Stimulated activated naive CD4-positive, alpha-beta T cell (primary cell): ENCODE measurements at regions not wholly inside any gene's neighbourhood (a gene's known extent, or its start where the extent isn't known, plus 50 kb on each side); places are given as distances from the start of the nearest gene placed in this dataset.

Experiments used
- DNase-seq, 6 experiments: peaks; one replicate each; lab custom pipeline; 2025; lab: John Stamatoyannopoulos, UW

DNA sequence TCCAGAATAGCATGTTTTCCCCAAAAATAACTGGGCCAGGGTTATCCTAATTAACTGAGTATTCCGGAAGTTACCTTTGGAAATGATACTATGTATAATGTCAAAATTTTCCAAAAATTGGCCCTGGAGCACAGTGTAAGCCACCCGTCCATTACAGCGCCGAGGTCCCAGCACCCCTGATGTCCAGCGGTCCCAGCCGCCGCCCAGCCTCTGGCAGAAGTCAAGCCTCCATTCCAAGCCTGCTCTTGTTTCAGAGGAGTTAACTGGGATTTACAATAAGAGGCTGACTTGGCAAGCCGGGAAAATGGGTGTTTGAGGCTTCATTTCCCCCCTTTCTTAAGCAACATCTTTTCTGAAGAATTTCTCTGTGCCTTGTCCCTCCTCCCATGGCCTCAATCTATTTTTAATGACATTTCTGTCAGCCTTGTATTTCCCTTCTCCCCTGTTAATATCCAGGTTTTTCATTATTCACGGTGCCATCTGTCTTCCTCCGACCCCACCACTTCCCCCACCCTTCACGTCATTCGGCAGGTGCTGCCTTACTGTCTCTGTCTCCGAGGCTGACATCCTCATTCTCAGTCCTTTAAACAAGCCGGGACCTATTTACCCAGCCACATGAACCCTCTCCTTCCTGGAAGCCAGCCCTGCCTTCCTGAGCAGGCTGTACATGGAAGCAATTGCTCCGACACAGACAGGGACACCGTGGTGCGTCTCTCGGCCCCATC lies 490.9 kb downstream of the NPHP4 start:
- DNase-seq = no peak

DNA sequence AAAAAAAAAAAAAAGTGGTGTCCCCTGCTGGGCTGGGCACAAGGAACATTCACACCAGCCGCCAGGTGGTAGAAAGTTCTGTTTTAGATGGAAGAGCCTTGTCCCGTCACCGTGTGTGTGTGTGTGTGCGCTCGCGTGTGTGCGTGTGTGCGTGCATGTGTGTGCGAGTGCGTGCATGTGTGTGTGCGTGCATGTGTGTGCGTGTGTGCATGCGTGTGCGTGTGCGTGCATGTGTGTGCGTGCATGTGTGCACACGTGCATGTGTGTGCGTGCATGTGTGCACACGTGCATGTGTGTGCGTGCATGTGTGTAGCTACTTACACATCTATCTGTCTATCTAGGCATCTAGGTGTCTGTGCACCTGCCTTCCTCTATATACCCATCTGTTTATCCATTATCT lies 491.7 kb downstream of the NPHP4 start:
- no peak for DNase-seq

DNA sequence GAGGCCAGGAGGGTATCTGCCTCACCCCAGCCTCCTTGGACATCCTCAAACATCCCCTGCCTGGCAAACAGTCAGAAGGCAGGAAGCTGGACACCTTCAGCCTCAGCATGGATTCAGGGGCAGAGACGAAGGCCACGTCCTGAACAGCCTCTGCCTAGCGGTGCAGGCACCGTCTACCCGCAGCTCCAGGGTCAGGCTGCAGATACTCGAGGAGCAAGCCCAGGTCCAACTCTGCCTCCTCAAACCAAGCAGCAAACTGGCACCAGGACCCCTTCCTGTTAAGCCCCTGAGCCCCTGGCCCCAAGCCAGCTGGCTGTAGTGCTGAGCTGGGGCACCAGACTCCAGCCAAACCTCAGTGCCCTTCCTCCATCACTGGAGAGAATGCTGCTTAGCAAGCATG lies 494.7 kb downstream of the NPHP4 start:
- DNase-seq = no peak

DNA sequence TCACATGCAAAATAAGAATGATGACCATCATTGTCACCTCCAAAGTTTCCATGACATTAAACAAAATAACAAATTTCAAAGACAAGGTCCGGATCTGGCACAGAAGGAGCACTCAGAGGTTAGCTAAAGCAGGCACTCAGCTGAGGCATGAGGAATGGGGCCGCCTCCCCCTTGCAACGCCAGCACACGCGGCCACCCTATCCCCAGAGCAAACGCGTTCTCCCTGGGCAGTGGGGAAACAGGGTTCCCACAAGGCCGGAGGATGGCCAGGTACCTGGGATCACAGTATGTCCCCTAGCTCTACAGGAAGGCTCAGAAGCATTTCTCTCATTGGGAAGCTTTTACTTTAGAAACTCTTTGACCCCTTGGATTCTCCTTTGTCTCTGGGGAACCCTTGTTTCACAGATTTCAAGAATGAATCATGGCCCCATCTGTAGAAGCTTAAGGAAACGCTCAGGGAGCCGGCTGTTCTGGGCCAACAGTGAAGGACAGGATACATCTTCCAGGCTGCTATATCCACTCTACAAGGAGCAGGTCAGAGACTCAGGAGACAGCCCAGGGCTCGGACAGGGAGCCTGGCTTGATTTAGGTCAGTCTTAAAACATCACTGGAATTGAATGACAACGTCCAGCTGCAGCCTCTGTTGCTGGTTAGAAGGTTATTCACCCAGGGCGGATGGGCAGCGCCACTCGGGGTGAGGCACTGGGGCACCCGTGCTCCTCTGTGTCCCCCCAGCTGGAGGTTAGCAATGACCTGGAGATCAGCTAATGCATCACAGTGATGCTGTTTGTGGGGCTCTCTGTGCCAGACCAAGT lies 496.4 kb downstream of the NPHP4 start:
- no peak for DNase-seq

DNA sequence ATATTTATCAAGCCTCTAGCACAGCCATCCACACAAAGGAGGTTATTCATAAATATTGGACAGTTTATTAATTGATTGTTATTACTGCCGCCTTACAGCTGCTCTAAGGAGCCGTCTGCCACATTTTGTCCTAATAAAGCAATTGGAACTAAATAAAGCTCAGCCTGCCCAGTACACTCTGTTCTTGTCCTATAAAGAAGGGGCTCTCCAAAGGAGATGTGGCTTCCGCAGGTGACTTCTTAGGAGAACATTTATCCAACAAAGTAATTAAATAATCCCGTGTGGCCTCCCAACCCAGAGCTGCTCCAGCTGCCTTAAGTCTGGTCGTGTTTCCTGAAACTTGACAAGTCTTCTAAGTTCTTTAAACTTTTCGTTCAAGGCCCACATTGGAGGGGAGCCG lies 497.7 kb downstream of the NPHP4 start:
- no peak for DNase-seq

DNA sequence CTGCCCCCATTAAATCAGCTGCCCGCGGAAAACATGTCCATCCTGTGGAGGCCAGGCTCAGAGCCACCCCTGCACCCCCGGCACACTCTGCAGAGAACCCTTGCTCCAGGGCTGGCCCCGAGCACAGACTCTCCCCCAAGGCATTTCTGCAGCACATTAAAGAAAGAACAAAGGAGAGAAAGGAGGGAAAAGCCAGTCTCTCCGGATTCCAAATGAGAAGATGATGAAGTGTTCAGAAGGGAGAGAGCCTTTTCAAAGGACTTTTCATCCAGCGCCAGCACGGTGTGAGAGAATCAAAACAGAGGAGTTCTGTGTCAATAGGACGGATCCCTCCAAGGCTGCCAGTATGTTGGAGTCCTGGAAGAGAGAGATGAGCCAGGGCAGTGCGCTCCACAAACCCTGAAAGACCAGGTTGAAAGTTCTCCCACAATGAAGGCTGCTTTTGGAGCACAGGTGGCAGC lies 498.3 kb downstream of the NPHP4 start:
- DNase-seq = no peak

DNA sequence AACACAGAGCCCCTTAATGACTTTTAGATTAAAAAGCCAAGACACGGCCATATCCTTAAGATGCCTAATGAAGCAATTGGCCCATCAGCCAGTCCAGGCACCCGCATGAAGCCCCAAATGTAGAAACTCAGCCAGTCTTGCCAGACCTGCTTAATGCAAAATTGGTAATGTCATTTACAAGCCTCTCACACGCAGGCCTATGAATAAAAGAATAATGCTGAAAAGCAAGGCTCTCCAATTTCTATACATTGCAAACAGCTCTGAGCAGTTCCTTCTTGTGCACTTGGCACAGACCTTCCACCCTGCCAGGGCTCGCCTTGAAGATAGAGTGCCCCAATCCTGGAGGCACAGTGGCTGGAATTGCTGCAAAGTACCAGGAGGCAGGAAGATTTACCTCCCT lies 498.9 kb downstream of the NPHP4 start:
- no peak for DNase-seq

DNA sequence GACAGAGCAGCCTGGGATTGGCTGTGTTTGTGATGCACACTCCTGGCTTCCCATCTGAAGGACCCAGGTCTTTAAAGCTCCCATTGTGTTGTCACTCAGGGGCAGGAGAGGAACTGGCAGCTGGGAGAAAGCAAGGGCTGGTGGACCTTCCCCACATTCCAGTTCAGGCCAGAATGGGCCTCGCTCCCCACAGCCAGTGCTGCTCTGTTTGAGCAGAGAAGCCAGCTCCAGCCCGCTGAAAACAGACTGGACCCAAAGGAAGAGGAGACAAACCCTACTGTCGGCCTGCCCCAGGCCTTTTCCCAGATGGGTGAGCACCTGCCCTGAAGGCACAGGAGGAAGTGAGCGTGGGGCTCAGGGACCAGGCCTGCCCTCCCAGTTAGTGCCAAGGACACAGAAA lies 499.4 kb downstream of the NPHP4 start:
- no peak for DNase-seq

DNA sequence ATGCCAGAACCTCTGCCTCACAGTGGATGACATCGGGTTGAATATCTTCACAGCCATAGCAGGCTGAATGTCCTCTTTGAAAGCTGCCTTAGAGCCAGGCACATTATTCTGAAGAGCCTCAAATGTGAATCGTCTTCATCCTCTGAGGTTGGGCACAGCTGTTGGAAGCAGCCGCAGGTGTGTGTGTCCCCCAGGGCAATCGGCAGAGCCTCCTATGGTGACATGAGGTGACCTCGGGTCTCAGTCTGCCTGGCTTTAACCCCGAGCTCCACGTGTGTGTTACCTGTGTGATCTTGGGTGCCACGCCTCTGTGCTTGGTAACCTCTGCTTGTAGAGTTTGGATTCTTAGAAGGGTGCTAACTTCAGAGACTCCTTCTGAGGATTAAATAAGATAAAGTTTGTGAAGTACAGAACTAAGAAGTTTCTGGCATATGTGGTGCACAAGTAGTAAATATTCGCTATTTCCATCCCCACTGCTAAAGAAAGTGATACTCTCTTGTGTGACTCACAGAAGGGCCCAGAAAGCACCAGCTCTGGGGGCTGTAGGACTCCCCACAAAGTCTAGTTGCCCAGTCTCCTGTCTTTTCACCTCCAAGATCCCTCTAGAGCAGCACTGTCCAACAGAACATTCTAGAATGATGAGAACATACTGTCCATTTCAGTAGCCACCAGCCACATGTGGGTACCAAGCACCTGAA lies 500.9 kb downstream of the NPHP4 start:
- DNase-seq = no peak

DNA sequence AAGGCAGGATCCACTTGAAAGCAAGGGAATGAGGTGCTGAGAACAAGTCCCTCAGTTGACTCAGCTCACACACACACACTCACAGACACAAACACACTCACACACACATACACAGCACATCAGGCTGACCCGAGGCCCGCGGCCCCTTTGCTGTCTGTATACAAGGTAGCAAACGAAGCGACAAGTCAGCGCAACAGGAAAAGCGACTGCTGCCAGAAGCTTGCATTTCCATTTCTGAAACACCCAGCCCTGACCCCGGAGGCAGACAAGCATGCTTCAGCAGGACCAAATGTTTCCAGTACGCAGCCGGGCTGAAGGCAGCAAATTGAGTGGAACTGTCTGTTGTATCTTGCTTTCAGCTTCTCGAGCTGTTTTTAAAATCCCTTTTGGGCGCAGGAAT lies 501.6 kb downstream of the NPHP4 start:
- DNase-seq = no peak

DNA sequence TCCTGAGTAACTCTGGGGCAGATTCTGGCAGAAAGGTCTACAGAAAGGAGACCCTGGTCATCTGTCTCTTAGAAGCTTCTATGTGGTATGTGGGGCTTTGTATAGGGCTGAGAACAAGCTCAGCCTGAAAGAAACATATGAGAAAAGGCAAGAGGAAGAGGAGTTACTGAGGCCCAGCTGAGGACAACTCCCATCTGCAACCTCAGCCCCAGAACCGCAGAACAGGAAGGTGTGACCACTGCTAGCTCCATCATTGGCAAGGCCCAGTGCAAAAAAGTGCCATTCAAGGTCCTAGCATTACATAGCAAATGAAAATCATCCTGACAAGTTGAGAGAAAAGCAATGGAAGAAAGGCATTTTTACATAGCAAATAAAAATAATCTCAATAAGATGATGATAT lies 503.8 kb downstream of the NPHP4 start:
- DNase-seq = no peak

DNA sequence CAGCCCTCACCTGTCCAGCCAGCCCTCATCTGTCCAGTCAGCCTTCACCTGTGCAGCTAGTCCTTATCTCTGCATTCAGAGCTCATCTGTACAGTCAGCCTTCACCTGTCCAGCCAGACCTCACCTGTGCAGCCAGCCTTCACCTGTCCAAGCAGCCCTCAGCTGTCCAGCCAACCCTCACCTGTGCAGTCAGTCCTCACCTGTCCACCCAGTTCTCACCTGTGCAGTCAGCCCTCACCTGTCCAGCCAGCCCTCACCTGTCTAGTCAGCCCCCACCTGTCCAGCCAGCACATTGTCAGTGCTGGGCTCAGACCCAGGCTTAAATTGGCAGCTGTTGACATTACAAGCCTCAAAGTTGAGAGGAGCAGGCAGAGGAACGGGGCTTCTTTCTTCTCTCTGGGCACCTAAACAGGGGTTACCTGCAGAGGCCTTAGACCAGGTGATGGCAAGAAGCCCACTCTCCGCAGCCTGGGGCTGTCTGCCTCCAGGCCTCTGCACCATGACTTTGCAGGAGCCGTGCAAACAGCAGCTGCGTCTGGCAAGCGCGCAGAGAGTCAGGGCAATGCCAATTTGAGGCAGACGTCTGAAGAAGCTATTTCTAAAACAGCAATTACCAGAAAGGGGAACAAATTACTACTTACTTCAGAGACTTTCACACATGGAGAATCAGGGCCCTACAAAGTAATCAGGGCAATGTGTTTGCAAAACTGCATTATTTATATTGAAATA lies 506.1 kb downstream of the NPHP4 start:
- no peak for DNase-seq

DNA sequence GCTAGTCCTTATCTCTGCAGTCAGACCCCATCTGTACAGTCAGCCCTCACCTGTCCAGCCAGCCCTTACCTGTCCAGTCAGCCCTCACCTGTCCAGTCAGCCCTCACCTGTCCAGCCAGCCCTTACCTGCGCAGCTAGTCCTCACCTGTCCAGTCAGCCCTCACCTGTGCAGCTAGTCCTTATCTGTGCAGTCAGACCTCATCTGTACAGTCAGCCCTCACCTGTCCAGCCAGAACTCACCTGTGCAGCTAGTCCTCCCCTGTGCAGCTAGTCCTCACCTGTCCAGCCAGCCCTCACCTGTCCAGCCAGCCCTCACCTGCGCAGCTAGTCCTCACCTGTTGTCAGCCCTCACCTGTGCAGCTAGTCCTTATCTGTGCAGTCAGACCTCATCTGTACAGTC lies 506.8 kb downstream of the NPHP4 start:
- DNase-seq = no peak

DNA sequence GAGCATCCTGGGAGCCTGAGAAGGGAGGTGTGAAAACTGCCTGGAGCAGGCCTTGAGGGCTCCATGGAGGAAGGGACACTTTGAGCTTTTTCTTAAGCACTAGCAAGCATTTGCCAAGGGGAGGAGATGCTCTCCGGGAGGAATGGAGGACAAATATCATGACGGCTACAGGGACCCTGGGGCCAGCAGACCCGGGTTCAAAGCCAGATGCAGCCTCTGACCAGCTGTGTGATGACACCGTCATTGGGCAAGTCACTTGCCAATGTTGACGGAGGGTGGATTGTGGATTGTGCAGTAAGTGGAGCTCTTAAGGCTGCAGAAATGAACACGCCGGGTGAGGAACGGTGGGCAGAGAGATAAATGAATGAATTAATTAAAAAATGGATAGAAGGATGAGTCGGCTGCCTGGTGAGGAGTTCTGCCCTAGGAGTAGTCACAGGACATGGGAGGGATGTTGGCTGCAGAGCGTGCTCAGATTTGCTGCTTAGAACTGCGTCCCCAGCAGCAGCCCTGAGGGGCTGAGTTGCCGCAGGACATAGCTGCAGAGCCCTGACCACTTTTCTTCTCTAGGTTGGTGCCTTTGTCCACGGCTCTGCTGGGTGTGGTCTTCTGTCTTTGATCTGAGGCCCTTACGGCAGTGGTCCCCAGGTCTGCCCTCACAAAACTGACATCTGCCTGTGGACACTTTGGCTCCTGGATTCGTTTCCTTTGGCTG lies 507.6 kb downstream of the NPHP4 start:
- DNase-seq = no peak

DNA sequence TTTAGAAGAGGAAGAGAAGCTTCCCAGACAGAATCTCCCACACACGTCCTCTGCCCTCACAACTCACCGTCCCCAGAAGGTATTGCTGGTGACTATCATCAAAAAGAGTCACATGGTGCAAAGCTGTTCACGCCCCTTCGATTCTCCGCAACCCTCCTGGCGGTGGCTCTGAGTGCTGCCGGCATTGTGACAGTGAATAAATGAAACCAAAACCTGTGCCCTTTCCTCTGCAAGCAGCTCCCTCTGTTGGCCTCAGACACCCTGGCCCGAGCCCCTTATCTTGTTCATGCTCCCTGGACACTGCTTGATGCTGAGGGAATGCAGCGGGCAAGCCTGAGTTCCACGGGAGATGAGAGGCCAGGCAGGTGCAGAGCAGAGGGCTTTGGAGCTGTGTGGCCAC lies 510.3 kb downstream of the NPHP4 start:
- DNase-seq = peak in 5 of 6 experiments; percentile 5 to 43 (median 9)

DNA sequence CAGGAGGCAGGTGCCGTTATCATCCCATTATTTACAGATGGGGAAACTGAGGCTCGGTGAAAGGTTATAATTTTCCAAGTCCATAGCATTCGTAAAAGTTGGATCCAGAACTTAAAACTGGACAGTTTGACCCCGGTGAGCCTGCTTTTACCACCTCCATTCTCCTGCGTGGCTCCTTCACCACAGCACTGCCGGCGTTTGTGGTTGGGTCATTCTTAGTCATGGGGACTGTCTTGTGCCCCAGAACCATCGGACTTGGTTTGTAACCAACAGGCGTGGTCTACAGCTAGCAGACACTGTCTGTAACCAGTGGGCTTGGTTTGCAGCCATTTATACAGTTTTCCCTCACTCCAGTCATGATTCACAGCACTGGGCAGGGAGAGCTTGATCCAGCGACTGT lies 511.3 kb downstream of the NPHP4 start:
- no peak for DNase-seq

DNA sequence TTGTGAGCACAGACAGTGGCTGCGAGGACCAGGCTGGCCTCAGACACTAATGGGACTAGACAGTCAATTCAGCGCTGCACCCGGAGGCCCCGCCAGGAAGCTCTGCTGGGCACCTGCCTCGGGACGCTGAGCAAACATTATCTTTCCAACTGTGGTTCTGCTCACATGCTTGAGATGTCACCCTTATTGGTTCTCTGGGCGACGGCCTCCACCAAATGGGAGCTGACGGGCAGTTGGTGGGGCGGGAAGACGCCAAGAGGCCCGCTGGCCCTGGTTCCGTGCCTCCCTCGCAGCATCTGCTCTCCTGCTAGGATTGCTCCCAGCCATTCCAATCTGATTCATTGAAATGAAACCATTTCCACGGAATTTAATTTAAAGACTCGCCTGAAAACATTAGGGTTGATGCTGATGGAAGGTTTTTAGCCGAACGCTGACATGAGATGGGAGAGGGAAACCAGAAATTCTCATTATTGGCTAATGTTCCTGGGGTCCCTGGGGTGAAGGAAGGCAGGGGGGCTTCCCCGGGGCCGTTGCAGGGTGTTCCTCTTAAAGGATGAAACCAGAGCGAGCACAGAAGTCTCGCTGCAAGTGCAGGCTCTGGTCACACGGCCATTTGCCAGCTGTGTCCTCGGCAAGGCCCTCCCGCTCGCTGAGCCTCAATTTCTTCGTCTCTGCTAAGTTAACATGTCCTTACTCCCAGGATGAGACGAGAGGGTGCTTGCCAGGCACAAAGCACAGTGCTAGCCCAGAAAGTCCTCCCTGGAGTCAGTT lies 512.2 kb downstream of the NPHP4 start:
- DNase-seq = no peak

DNA sequence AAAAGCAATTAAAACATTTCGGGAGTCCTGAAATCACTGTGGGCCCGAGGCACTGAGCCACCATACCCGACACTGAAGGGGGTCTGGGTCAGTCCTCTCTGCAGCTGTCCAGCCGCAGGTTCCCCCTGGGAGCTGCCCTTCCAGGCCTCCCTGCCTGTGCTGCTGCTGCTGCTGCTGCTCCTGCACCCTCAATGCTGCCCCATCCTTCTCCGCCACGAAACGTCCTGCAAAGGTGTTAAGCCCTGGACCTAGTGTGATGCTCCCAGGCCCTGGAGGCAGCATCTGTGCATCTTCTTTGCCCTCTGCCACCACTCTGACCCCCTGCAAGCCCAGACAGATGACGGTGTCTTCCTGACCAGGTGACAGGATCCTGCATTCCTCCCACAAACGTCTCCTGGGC lies 513.3 kb downstream of the NPHP4 start:
- no peak for DNase-seq

DNA sequence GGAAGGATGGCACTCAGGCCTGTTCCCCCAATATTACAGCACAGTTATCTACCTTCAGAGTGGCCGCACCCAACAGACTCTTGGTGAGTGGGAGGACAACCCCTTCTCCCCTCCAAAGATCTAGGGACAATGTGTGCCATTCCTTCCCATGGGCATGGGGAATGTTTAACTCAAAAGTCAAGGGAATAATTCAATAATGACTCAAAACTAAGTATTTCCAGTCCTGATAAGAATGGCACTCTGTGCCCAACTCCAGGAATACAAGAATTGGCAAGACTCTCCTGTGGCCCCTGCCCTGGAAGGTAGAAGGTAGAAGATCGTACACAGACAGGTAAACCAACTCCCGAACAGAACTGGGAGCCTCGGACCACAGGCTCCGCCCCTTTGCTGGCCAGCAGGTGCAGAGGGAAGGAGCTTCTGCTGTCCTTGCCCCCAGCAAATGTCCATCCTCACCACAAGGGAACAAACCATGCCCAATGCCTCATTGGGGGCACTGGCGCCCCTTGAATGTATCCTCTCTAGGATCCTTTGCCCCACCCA lies 514.0 kb downstream of the NPHP4 start:
- DNase-seq = no peak

DNA sequence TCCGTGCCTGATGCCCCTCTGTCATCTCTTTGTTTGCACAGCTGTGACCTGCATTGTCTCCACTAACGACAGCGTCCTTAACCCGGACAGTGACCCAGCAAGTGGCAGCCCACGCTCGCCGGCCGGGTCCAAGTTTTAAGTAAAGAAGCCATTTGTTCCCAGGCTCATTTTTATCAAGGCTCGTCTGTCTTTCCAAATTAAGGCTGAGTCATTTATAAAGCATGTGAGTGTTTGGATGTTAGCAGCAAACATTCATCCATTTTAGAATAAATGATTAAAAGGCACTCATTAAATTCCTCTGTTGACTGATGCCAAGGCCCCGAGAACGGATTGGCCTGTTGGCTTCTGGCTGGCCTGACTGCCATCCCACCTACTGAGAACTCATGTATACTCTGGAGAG lies 514.5 kb downstream of the NPHP4 start:
- no peak for DNase-seq

DNA sequence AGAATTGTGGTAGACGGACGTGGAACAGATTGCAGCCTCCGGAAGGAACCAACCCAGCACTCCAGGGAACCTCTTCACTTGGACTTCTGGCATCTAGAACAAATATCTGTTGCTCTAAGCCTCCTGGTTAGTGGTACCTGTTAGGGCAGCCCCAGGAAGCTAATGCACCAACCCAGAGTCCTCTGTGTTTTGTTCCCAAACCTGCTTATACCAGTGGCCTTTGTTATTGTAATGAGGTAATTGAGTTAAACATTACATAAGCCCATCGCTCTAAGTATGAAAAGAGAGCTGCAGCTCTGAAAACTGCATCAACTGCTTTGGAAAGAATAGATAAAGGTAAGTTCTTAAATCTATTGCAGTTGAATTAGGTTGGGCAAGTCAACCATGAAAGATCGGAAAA lies 516.7 kb downstream of the NPHP4 start:
- no peak for DNase-seq
